ENCODE measurements at regions not wholly inside any gene's neighbourhood (a gene's known extent, or its start where the extent isn't known, plus 50 kb on each side); places are given as distances from the start of the nearest gene placed in this dataset.

- Histone ChIP-seq H3K18ac (ENCODE audit: extremely low read depth, low read length) (no peak overlapping the region), H3K4me2 (ENCODE audit: insufficient read depth in 1 of 2, low read depth in 2 of 2, low read length in 2 of 2) (no peak overlapping the region), H2BK15ac (ENCODE audit: low read length) (no peak overlapping the region), H4K8ac (ENCODE audit: extremely low read depth, insufficient read depth, low read length) (no peak overlapping the region), H3K4me3 (ENCODE audit: extremely low read depth in 1 of 4, insufficient read depth in 2 of 4, low read depth in 3 of 4, low read length in 4 of 4) (no peak overlapping the region), H3K27me3 (replicated peaks in 1 of 4; ENCODE audit: control insufficient read depth in 3 of 4, extremely low read depth in 1 of 4, insufficient read depth in 3 of 4, low read length in 3 of 4) (no peaks in the 10 kb centered on the region), H3K4me1 (replicated peaks in 1 of 4; ENCODE audit: control insufficient read depth in 3 of 4, insufficient read depth in 4 of 4, low read length in 3 of 4) (no peaks in the 10 kb centered on the region), H2AFZ (ENCODE audit: low read length) (no peak overlapping the region), H3K14ac (ENCODE audit: insufficient read length) (no peak overlapping the region), H2AK5ac (ENCODE audit: low read depth, low read length) (no peak overlapping the region), H2BK5ac (ENCODE audit: low read depth, low read length) (no peak overlapping the region), H3K56ac (replicated peaks; ENCODE audit: insufficient read length, low read depth, low read length) (no peak overlapping the region), H4K20me1 (replicated peaks in 1 of 2; ENCODE audit: control insufficient read depth in 1 of 2, insufficient read depth in 2 of 2, low read length in 2 of 2) (no peaks in the 10 kb centered on the region), H4K5ac (ENCODE audit: insufficient read length, low read depth, low read length) (no peak overlapping the region), H3K9me3 (ENCODE audit: insufficient read depth in 2 of 2, low read depth in 1 of 2, low read length in 1 of 2) (no peaks in the 10 kb centered on the region), H2BK12ac (ENCODE audit: low read depth, low read length) (no peak overlapping the region), H3K79me2 (ENCODE audit: control insufficient read depth in 1 of 2, insufficient read depth in 2 of 2, low read length in 2 of 2) (no peaks in the 10 kb centered on the region), H3K36me3 (ENCODE audit: control insufficient read depth in 2 of 4, insufficient read depth in 4 of 4, low read length in 3 of 4) (no peaks in the 10 kb centered on the region), H4K91ac (replicated peaks; ENCODE audit: insufficient read length, low read length) (no peak overlapping the region), H3K23ac (ENCODE audit: insufficient read length) (no peak overlapping the region), H3K9ac (replicated peaks in 1 of 4; ENCODE audit: extremely low read depth in 1 of 4, low read depth in 3 of 4, low read length in 3 of 4) (no peak overlapping the region), H3K27ac (ENCODE audit: low read depth, low read length) (no peak overlapping the region), H3K4ac (replicated peaks; ENCODE audit: insufficient read length, low read depth, low read length) (no peak overlapping the region), H2BK120ac (replicated peaks; ENCODE audit: low read depth, low read length) (no peak overlapping the region), H3K79me1 (ENCODE audit: low read depth, low read length) (no peaks in the 10 kb centered on the region), H3K23me2 (ENCODE audit: low read depth, low read length) (no peaks in the 10 kb centered on the region), H2BK20ac (ENCODE audit: low read length) (no peak overlapping the region)
- WGBS, 2 experiments (ENCODE audit: extremely low coverage in 1 of 2, insufficient coverage in 1 of 2, insufficient read length in 1 of 2, insufficient replicate concordance in 2 of 2, low coverage in 1 of 2, low lambda C conversion rate in 2 of 2, missing lambda C conversion rate in 1 of 2): 93% methylated on average over 6 of the region's 6 CpGs; no CpG with 5 or more reads in 1 of the 2 experiments
- POLR2A ChIA-PET (ENCODE audit: partially characterized antibody): no interaction called here
- DNase-seq (ENCODE audit: low read depth in 1 of 2, low spot score in 2 of 2) (no peak), FAIRE-seq (no peak)
- CTCF ChIA-PET (ENCODE audit: partially characterized antibody): no interaction called here
- no peak for TF ChIP-seq JUN (IDR thresholded peaks at IDR 0.05; ENCODE audit: low read depth, low read length)
- TF ChIP-seq CBX5 (IDR thresholded peaks at IDR 0.05; ENCODE audit: low read depth, low read length): no peak
- no peak for TF ChIP-seq SUZ12 (IDR thresholded peaks at IDR 0.05; ENCODE audit: low read length)
- TF ChIP-seq GTF2F1 (IDR thresholded peaks at IDR 0.05; ENCODE audit: borderline replicate concordance, low read depth, low read length): no peak
- no peak for TF ChIP-seq JUND (IDR thresholded peaks at IDR 0.05; ENCODE audit: low read length)
- TF ChIP-seq EGR1 (IDR thresholded peaks at IDR 0.05; ENCODE audit: borderline replicate concordance, low read depth, low read length): no peak
- no peak for TF ChIP-seq SP4 (IDR thresholded peaks at IDR 0.05; ENCODE audit: low read length)
- TF ChIP-seq ATF2 (IDR thresholded peaks at IDR 0.05; ENCODE audit: low read length): no peak
- TF ChIP-seq ZNF274 (IDR thresholded peaks at IDR 0.05; ENCODE audit: borderline replicate concordance, extremely low read depth, low read length): no peak
- TF ChIP-seq RNF2 (IDR thresholded peaks at IDR 0.05; ENCODE audit: borderline replicate concordance, low read depth, low read length, missing control alignments, poor library complexity, severe bottlenecking): no peak
- no peak for TF ChIP-seq NRF1 (IDR thresholded peaks at IDR 0.05; ENCODE audit: low read depth, low read length)
- TF ChIP-seq CREB1 (IDR thresholded peaks at IDR 0.05): no peak
Measured at GRCh38 chr10:105745596-105746148, 1104.6 kb downstream of the SORCS3 start.
